Activated CD8-positive, alpha-beta T cell treated with anti-CD3 and anti-CD28 coated beads for 36 hours (primary cell): ENCODE measurements at regions not wholly inside any gene's neighbourhood (a gene's known extent, or its start where the extent isn't known, plus 50 kb on each side); places are given as distances from the start of the nearest gene placed in this dataset.

Source experiments
- ATAC-seq: fragments of 200-7000 bp; cut with Tn5 transposase; one replicate; pipeline ENCODE4 v1.10.0; 2021; ENCODE audit warnings: mild to moderate bottlenecking, moderate library complexity
- CTCF ChIA-PET: fragments of 350-600 bp; sonication (Branson Sonifier 250); formaldehyde crosslinking; loops from one replicate; lab custom pipeline; 2021; ENCODE audit warnings: antibody characterized with exemption; lab: Charles Lee
- POLR2A ChIA-PET: fragments of 350-600 bp; sonication (Branson Sonifier 250); formaldehyde crosslinking; loops from one replicate; lab custom pipeline; 2021; ENCODE audit warnings: antibody characterized with exemption; lab: Charles Lee
- DNase-seq: peaks from one replicate; pipeline ENCODE4 v3.0.0-alpha.2; 2020
- H3K27ac Mint-ChIP-seq: one replicate; pipeline ENCODE4 v1.8.0; 2021; ENCODE audit warnings: mild to moderate bottlenecking, mixed read lengths
- H3K27me3 Mint-ChIP-seq: one replicate; pipeline ENCODE4 v1.8.0; 2021; ENCODE audit warnings: mixed read lengths
- H3K36me3 Mint-ChIP-seq: one replicate; pipeline ENCODE4 v1.8.0; 2021; ENCODE audit warnings: low read depth, mixed read lengths
- H3K4me1 Mint-ChIP-seq: one replicate; pipeline ENCODE4 v1.8.0; 2021; ENCODE audit warnings: low read depth, mixed read lengths
- H3K4me3 Mint-ChIP-seq: one replicate; pipeline ENCODE4 v1.8.0; 2021; ENCODE audit warnings: mild to moderate bottlenecking, moderate library complexity, mixed read lengths
- H3K9me3 Mint-ChIP-seq: one replicate; pipeline ENCODE4 v1.8.0; 2021; ENCODE audit warnings: mixed read lengths
- CTCF ChIP-seq: fragments of 200-600 bp; IDR thresholded peaks from one replicate; pipeline ENCODE4 v1.8.0; 2022; ENCODE audit warnings: antibody characterized with exemption, mild to moderate bottlenecking
- intact Hi-C: fragments of 100-400 bp; cut with micrococcal nuclease; formaldehyde crosslinking; loops from one replicate; pipeline ENCODE4 v1.10.0; 2022

GRCh38 chr7:138228119-138228518 lies 151.9 kb downstream of the AKR1D1 start:
- H3K9me3 Mint-ChIP-seq: no peaks in the 10 kb centered on the region
- intact Hi-C loops: no loop called here
- no peaks in the 10 kb centered on the region for H3K36me3 Mint-ChIP-seq
- H3K4me1 Mint-ChIP-seq: peaks cover 3% of the 10 kb centered on the region
- H3K27ac Mint-ChIP-seq: no peak overlapping the region
- TF ChIP-seq CTCF: no peak
- DNase-seq (no peak), ATAC-seq (no peak)
- peaks cover 6% of the 10 kb centered on the region for H3K27me3 Mint-ChIP-seq
- ChIA-PET POLR2A (no interaction called here), CTCF (no interaction called here)
- H3K4me3 Mint-ChIP-seq: no peak overlapping the region

GRCh38 chr7:138228769-138229168 lies 152.5 kb downstream of the AKR1D1 start:
- Mint-ChIP-seq H3K4me1 (peaks cover 3% of the 10 kb centered on the region), H3K27me3 (peaks cover 6% of the 10 kb centered on the region), H3K36me3 (no peaks in the 10 kb centered on the region), H3K9me3 (no peaks in the 10 kb centered on the region), H3K27ac (no peak overlapping the region), H3K4me3 (no peak overlapping the region)
- intact Hi-C loops: no loop called here
- DNase-seq (no peak), ATAC-seq (no peak)
- no peak for TF ChIP-seq CTCF
- ChIA-PET POLR2A (no interaction called here), CTCF (no interaction called here)

GRCh38 chr7:138233189-138233588 lies 156.9 kb downstream of the AKR1D1 start:
- no peak overlapping the region for H3K4me3 Mint-ChIP-seq
- H3K36me3 Mint-ChIP-seq: no peaks in the 10 kb centered on the region
- peaks cover 6% of the 10 kb centered on the region for H3K27me3 Mint-ChIP-seq
- intact Hi-C loops: no loop called here
- CTCF ChIA-PET: no interaction called here
- POLR2A ChIA-PET: no interaction called here
- DNase-seq: no peak
- H3K27ac Mint-ChIP-seq: no peak overlapping the region
- no peak for ATAC-seq
- H3K4me1 Mint-ChIP-seq: no peaks in the 10 kb centered on the region
- TF ChIP-seq CTCF: no peak
- H3K9me3 Mint-ChIP-seq: no peaks in the 10 kb centered on the region

GRCh38 chr7:138235207-138235606 lies 158.9 kb downstream of the AKR1D1 start:
- no peak for TF ChIP-seq CTCF
- Mint-ChIP-seq H3K4me3 (no peak overlapping the region), H3K9me3 (no peaks in the 10 kb centered on the region), H3K4me1 (no peaks in the 10 kb centered on the region), H3K36me3 (no peaks in the 10 kb centered on the region), H3K27ac (no peak overlapping the region), H3K27me3 (peaks cover 6% of the 10 kb centered on the region)
- POLR2A ChIA-PET: no interaction called here
- DNase-seq: no peak
- intact Hi-C loops: no loop called here
- ATAC-seq: no peak
- CTCF ChIA-PET: no interaction called here

GRCh38 chr7:138237995-138238394 lies 161.7 kb downstream of the AKR1D1 start:
- H3K9me3 Mint-ChIP-seq: no peaks in the 10 kb centered on the region
- no peak for ATAC-seq
- no peak for DNase-seq
- peaks cover under 1% of the 10 kb centered on the region for H3K27me3 Mint-ChIP-seq
- H3K27ac Mint-ChIP-seq: no peak overlapping the region
- intact Hi-C loops: no loop called here
- POLR2A ChIA-PET: no interaction called here
- no peaks in the 10 kb centered on the region for H3K36me3 Mint-ChIP-seq
- no peak overlapping the region for H3K4me3 Mint-ChIP-seq
- CTCF ChIA-PET: no interaction called here
- H3K4me1 Mint-ChIP-seq: no peaks in the 10 kb centered on the region
- no peak for TF ChIP-seq CTCF
